Lower leg skin (tissue), 3 donors: ENCODE measurements at regions not wholly inside any gene's neighbourhood (a gene's known extent, or its start where the extent isn't known, plus 50 kb on each side); places are given as distances from the start of the nearest gene placed in this dataset.

Experiments
- POLR2A ChIP-seq, 2 donors: fragments of 450-650 bp; IDR thresholded peaks; one replicate each; pipeline ENCODE4 v1.6.1; 2016 to 2017; ENCODE audit warnings: antibody characterized with exemption in 2 of 2, mild to moderate bottlenecking in 1 of 2, moderate library complexity in 1 of 2
- TF ChIP-seq, protein P1 (sequence below), 3 donors: fragments of 450-650 bp; IDR thresholded peaks; one replicate each; pipeline ENCODE4 v1.5.1; 2016; ENCODE audit warnings: antibody characterized with exemption in 3 of 3, mild to moderate bottlenecking in 3 of 3, moderate library complexity in 2 of 3

DNA sequence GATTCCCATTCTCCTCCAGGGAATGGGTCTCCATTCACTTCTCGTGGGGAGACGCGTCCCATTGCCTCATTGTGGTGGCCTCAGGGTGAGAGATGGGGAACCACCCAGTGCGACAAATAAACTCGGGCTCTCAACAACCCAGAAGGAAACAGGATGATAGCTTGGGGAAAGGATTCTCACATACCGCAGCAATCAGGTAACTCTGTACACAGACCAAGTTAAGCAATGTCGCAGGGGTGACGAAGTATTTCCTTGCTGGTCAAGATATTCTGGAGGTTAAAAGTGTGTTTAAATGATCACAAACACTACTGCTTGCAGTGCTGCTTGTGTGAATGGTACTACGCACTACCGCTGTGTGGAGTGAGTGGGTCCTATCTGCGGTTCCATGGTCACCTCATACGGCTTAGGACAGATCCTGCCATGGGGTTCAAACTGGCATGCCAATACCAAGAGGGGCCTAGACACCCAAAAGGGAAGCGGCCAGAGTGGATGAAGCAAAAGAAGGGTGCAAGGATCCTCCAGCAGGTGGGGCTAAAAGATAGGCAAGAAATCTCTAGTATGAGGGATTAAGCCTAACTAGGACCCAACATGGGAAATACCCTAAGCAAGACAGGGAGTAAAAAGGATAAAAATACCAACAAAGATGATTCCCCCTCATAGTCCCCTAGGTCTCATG lies 143.8 kb upstream of the TMEM106B start:
- TF ChIP-seq, protein P1, sequence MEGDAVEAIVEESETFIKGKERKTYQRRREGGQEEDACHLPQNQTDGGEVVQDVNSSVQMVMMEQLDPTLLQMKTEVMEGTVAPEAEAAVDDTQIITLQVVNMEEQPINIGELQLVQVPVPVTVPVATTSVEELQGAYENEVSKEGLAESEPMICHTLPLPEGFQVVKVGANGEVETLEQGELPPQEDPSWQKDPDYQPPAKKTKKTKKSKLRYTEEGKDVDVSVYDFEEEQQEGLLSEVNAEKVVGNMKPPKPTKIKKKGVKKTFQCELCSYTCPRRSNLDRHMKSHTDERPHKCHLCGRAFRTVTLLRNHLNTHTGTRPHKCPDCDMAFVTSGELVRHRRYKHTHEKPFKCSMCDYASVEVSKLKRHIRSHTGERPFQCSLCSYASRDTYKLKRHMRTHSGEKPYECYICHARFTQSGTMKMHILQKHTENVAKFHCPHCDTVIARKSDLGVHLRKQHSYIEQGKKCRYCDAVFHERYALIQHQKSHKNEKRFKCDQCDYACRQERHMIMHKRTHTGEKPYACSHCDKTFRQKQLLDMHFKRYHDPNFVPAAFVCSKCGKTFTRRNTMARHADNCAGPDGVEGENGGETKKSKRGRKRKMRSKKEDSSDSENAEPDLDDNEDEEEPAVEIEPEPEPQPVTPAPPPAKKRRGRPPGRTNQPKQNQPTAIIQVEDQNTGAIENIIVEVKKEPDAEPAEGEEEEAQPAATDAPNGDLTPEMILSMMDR (IDR thresholded peaks at IDR 0.05): no peak
- TF ChIP-seq POLR2A (IDR thresholded peaks at IDR 0.05): no peak
